ENCODE measurements at regions not wholly inside any gene's neighbourhood (a gene's known extent, or its start where the extent isn't known, plus 50 kb on each side); places are given as distances from the start of the nearest gene placed in this dataset.

DNA sequence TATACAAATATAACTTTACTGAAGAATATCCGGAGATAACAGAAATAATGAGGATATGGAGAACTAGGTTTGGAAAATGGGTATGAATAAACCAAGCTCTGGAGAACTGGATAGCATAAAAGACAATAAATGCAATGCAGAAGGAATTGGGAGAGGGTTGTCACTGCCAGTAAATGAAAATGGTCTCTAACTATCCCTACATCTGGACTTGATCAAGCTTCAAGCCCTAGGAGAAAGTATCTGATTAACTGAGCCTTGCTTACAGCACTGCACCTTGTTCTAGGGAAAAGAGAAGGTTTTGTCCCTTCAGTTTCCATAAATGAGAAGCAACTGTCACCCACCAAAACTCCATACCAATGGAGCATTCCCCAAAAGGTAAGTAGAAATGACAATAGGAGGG is 514.6 kb upstream of the ZEB2 start:
- no peak for DNase-seq

DNA sequence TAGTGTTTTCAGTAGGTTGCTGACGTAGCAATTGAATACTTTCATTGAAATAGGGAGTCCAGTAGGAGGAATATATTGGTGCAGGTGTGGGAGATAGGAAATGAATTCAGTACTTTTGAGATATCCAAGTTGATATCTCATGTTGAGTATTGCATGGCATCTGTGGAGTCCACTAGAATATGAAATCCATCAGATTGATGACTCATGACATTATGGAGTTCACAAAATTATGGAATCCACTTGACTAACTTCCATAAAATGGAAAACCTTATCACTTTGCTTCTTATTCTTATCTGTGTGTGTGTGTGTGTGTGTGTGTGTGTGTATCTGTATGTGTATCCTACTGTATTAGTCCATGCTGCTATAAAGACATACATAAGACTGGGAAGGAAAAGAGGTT is 513.5 kb upstream of the ZEB2 start:
- no peak for DNase-seq

DNA sequence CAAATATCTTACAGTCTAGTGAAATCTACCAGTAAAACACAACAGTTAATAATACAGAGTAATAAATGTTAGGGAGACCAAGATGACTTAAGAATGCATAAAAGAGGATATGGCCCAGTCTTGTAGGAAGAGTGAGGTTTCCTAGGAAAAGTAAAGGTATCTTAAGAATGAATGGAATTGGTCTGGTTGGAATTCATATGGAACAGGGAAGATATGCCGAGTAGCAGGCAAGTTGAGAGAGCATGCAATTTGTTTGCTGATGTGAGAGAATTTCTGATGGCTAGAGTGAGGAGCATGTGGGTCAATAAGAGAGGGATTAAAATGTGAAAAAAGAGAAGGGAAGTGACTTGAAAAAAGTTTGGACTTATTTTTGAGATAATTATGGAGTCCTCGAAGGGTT is 512.9 kb upstream of the ZEB2 start:
- DNase-seq: no peak

DNA sequence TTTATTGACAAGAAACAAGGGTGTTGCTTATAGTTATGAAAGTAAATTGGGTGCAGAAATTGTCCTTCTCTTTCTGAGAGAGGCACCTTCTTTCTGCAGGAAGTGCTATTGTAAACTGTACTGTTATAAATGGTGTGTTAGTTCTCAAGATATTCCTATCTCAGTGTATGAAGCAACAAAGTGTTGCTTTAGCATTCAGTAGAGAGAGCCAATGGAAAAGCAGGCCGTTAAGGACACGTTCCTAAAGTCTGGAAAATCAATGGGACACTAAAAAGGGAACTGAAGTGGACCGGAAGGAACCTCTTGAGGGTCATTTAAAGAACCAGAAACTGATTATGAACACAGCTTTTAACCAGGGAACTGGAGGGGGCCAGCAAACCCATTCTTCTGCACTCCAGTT is 510.0 kb upstream of the ZEB2 start:
- no peak for DNase-seq

DNA sequence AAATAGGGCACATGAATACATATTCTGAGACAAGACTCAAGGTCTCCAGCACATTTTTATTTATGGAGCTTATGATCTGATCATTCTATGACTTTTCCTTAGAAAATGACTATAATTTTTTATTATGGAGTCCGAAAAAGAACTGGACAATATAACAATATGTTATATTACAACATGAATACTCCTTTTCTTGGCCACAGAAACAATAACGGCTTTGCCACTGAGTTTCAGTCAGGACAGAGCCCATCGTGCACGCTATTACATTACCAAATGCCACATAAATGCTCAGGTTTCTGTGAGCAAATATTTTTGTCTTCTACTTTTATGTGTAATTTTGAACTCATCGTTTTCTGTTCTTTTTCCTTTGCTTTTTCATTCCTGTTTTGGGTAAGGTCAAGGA is 509.2 kb upstream of the ZEB2 start:
- DNase-seq: no peak

DNA sequence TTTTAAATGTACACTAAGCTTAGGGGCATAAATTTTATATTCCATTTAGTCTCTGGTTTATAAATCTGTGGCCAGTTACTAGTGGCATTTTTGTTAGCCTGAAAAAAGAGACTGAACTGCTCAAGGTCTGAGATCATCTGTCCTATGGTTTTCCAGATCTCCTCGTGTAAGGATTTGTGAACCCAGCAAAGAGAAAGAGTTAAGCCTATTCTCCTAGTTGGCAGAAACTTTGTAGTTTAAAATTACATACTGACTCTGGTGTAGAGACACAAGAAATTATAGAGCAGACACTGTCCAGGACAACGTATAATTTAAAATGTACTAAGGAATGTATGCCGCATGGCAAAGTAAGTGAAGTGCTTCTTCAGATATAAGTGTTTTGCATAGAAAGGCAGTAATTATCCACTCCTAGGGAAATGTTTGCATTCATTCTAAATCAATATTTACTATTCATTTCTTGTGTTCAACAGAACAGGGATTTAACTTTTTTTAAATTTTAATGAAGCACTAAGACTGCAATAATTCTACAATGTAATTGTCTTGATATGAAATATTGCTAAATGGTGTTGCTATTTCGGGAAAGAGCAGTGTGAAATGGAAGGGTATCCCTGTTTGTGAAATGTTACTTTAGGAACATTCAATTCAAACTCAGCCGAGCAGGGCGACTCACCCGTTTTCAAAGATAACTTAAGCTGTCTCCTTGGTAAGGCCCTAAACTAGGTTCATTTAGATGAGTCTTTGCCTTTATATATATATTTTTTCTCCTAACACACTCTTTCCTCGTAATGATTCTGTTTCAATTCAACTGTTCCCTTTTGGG is 508.4 kb upstream of the ZEB2 start:
- no peak for DNase-seq

DNA sequence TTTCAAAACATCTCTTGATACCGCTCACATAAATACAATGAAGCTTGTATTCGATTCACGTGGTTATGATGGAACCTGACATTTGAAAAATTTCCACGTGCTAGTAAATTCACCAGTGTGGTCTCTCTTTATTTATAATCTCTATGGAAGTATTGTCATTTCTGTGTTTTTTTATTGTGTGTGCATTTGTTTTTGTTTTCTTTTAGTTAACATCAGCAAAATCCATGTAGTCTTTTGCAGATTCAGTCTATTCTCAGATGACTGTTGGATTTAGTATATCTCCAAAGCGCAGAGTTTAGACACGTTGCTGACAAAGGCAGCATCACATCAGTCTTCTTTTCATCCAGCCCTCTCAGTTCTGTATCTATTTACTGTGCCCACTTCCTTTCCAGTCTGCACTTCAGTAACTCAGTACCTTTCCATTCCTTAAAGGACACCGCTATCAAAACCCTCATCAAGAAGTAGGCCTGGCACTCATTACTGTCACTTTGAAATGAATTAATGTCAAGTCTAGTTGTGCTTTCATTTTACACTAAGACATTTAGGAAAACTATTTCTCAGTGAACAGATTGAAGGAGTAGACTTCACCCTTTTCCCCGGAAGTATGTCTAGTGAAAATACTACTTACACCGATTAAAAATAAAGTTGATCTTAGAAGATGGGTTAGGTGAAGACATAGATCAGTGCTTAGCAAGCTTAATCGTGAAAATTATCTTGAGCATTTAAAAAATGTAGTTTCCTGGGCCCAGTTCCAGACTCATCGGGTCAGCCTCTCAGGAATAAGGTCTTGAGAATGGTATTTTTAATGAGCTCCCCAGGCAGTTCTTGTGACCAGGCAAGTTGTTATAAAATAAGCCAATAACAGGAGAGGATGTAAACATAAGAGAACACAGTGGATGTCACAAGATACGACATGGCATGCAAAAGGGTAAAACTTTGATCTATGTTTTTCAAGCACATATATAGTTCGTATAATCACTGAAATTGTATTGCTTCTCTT is 506.8 kb upstream of the ZEB2 start:
- no peak for DNase-seq

DNA sequence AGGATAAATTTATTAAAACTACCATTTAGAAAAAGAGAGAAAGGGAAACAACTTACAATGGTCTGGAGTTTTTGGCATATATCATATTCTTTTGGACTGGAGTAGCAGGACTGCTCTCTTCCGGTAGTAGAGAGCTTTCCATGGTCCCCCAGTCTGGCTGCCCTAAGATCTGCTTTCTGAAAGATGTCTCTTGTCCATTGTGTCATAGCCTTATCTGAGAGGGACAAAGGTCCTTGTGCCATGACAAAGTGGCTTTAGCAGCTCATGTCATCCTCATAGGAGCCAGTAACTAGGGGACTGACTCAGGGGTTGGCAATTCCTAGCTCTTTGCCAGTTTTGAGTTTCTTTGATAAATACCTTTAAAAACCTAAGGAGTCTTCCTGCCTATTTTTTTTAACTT is 505.5 kb upstream of the ZEB2 start:
- no peak for DNase-seq

DNA sequence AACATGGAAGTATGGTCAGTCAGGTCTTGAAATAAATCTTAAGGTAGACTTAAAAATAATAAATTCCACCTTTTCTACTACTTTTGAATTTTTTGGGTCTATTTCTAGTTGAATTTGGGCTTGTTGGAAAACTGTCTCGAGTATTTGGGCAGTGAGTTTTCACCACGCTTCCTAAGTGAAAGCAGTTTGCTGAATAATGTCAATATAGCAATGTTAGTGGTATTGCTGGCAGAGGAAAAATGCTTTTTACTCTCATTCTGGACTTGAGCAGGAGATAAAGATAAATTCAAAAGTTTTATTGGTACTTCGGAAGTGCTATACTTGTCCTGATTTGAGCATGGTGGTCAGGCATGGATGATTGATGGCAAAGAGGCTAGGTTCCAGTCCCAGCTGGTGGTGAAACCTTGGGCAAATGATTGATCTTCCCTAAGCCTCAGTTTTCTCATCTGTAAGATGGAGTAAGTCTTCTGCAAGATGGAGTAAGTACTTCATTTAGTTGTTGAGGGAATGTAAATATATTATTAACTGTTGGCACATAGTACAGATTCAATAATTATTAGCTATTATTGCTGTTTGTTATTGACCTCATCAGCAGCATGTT is 503.5 kb upstream of the ZEB2 start:
- no peak for DNase-seq

DNA sequence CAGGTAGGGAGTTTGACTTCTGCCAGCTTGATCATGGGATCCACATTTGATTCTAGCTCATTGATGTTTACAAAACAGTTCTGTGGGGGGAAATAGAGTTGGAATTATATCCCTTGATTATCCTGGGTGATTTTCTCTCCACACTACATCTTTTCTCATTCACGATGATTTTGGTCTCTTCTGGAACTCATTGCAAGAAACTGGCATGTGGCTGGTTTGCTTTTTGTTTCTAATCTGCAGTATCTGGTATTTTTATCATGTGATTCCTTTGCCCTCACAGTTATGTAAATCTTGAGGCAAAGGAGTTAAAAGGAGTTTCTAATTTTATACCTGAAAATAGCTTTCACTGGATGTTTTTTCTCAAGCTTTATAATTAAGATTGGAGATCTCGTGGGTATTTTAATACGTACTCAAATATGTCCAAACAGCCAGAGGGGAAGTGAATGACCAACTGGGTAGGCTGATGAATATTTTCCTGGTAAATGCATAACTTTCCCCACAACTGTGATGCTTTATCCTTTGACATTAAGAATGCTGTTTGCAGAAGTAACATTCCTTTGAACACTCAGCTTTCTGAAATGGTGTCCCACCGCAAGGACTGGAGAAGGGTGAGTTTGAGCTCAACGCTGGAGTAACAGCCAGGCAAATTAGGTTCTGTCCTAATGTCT is 502.9 kb upstream of the ZEB2 start:
- DNase-seq: no peak

DNA sequence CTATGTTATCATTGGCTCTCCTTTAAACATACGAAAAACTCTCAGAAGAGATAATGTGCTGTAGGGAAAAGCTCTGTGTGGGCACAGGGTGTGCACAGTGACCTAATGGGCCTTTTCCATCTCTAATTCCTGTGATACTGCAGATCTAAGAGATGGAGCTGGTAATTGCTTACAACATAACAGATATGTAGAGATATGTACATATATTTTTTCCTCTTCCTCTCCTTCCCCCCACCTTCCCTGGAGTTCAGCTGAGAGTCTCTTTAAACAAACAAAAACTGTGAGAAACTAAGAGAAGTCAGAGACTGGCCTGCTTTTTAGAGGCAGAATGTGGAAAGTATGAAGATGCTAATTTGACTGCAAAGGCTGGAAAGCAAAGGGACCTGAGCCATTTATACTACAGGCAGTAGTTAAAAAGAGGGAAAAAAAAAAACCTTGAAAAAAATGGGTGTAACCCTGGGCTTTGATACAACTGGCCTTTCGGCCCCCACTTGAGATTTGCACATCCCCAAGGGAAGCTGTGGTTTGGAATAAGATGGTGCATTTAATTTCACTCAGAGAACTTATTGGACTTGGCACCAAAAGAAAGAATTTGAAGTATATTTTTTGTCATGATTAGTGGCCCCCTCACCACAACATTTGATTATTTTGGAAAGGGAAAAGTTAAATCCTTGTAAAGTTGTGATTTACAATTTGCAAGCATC is 502.2 kb upstream of the ZEB2 start:
- DNase-seq: no peak

DNA sequence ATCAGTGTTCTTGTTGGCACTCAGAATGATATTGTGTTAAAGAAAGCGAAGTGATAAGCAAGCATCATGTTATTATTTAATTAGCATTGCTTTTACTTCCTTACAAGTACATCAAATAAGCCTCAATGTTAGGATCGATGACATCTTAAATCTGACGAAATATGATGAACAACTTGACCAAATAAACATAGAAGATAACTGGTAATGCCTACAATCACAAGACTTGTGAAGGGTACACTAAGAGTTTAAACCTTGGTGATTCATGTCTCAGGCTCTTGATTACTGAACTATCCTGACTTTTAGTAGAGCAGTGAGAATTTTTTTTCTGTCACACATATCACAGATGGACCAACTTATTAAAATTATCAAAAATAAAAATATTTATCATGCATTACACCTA is 500.8 kb upstream of the ZEB2 start:
- DNase-seq: no peak

DNA sequence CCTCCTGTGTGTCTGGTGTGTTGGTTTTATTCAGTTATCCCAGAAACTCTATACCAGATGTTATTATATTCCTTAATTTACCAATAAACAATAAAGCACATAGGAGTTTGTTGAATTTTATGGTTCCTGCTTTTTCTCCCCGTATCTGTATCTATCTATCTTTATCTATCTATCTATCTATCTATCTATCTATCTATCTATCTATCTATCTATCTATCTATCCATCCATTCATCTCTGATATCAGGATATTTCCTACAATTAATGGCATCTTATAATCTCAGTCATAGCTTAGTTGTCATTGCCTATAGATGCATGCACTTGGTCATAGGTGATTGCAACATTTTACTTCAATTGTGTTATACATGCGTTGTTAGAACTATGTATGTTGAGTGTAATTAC is 500.2 kb upstream of the ZEB2 start:
- DNase-seq: no peak

DNA sequence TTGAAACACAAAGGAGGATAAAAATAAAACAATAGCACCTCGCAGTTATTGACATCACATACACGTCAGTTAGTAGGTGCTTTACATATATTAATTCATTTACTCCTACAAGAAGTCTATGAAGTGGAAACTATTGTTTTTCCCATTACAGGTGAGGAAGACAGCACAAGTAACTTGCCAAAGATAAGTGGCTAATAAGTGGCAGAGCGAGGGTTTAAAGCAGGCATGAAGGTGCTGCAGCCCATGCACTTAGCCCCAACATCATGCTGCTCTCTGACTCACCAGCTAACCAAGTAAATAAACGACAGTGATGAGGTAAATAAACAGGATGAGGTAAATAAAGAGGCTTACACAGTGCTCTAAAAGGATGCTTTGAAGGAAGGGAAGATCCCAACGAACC is 498.6 kb upstream of the ZEB2 start:
- no peak for DNase-seq

DNA sequence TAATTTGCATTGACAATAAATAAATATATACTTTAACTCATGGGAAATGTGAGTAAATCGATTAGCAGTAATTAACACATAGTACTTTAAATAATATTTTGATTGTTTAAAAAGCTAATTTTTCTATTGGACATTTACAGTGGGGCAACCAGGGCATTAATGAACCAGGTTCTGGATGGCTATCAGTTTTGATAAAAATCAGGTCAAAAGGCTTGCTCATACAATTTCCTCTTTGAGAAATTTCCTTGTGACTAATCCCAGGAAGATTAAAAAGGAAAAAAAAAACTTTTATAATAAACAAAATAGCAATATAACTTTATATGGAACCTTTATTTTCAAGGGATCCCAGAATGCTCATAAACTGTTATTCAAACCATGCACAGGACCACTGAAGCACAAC is 497.2 kb upstream of the ZEB2 start:
- no peak for DNase-seq

DNA sequence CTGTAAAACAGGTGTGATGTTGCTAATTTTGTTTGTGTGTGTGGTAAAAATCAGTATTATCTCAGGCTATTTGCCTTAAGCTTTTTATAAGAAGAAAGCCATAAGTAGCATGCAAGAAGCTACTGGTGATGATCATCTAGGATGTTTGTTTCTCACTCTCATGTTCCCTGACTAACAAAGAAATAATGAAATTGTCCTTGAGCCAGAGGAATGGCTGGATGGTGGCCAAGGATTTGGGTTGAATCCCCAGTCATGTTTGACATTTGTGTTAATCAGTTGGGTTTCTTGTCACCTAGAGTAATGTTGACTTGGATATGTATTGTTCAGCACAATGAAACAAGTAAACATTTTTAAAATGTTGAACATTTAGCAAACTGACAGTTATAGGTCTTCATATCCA is 496.8 kb upstream of the ZEB2 start:
- DNase-seq: no peak

DNA sequence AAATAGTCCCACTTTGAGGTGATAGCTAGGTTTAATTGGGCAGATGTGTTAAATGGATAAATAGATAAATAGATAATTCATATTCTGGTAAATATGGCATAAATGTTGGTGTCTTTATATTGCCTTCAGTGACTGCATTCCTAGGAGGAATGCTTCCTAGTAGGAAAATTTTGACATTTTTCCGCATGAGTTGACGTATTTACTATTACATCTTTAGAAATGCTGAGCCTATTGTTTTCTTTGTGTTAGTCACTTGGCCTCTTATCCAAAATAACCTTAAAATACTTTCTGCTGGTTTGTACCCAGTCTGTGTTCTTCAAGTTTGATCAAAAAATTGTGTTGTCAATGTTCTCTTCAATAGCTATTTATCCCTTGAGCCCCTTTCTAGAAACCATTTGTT is 495.6 kb upstream of the ZEB2 start:
- no peak for DNase-seq

DNA sequence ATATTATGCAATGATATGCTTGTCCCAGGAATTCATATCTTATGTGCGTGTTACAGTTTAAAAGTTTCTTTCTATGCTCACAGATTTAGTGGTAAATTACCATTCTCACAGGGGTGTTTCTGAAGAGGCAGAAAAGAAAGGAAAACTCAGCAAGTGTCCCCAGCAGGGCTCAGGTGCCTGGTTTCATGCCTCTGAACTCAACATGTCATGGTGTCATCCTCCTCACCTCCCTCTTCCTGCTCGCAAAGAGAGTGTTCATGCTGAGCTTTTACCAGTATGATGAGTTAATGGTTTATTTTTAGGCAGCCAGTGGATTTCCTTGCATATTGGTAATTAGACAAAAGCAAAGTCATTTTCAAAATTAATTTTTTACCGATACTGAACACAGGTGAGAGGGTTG is 492.9 kb upstream of the ZEB2 start:
- no peak for DNase-seq

DNA sequence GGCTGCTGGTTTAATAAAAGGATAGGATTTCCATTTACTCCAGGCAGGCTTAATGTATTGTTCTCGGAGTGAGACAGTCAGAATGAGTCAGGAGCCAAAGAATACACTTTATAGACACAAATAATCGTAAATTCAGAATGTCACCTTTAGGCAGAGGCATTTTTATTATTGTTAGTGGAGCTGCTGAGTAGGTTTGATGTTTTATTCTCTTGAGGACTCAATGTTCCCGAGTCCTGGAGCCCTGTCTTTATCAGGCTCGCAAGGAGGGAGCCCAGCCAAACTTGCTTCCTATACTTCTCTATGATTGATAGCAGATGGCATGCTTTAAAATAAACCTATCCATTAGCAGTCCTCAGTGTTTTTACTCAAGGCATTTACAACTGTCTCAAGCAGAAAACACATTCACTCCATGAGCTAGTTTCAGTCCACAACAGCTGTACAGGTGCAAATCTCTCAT is 492.3 kb upstream of the ZEB2 start:
- DNase-seq: no peak

DNA sequence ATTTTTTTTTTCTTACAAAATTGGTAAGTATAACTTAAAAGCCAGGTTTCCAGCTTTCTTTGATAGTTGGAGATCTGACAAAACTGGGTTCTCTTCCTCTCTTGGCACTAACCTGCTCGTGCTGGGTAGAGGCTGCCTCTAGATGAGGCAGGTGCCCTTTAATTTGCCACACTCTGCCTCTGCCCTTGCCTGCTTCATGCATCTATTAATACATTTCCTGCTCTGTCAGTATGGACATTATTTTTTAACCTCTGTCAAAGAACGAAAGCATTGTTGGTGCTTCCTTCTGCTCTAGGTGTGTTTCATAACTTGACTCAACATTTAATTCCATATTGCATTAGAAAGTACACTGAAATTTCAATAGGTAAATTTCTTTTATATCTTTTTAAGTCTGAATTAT is 490.7 kb upstream of the ZEB2 start:
- DNase-seq: no peak

DNA sequence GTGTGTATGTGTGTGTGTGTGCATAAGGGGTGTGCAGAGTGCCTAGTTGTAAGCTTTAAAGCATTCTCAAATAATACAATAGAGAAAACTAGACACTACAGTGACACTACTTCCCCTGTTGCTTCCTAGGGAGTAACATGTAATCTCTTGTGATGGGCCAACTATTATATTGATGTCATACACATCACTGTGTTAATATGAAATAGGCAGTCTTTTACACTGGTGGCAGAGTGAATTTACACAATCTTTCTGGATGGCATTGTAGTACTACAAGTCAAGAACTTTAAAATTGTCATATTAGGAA is 488.0 kb upstream of the ZEB2 start:
- DNase-seq: no peak

DNA sequence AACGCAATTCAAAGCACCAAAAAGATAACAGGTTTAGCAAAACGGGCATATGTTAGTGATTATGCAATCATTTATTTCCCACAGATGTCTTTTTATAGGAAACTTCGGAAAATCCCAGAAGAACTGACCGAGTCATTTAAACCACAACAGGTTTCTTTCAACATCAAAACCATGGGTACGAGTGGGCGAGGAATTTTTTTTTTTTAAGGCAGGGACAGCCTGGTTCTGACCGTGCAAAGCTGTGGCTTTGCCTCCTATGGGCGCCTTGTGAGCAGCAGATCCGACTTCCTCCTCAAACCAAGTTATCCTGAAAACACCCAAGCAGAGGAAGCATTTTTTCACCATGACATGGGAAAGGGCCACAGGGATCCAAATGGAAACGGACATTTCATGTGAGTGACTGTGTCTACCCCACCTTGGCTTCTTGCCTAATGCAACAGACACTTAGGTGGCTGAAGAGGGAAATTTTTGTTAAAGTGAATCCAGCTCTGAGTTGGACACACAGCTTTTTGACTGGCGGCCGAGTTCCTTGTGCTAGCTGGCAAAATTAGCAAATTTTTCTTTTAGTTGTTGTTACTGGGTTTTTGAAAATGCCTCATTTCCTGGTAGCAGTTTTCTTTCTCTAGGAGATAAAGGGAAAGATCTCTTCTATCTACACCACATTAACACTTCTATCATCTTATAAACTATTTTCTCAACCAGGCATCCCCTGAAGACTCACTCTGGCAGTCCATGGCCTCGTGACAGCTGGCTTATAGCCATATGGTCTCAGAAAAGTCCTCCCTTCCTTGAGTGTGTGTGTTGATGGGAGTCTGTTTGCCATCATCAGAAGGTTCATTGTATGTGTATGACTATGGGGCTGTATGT is 487.4 kb upstream of the ZEB2 start:
- DNase-seq: no peak
